BLaER1 treated with 17β-estradiol and CSF1 and Interleukin-3, amounts not matched to agents 10 nM and 100 nM (cell line): ENCODE measurements at regions not wholly inside any gene's neighbourhood (a gene's known extent, or its start where the extent isn't known, plus 50 kb on each side); places are given as distances from the start of the nearest gene placed in this dataset.

ENCODE experiments used
- H3K27ac ChIP-seq, 11 experiments: shearing (Covaris generic); formaldehyde crosslinking; 2 replicates each; pipeline ENCODE4 v1.8.1; 2022
- H3K27me3 ChIP-seq, 11 experiments: shearing (Covaris generic); formaldehyde crosslinking; 2 replicates each; pipeline ENCODE4 v1.8.1; 2022
- H3K36me3 ChIP-seq, 11 experiments: shearing (Covaris generic); formaldehyde crosslinking; 2 replicates each; pipeline ENCODE4 v1.8.1; 2022
- H3K4me1 ChIP-seq, 10 experiments: shearing (Covaris generic); formaldehyde crosslinking; 2 replicates each; pipeline ENCODE4 v1.8.1; 2022
- H3K4me2 ChIP-seq, 11 experiments: shearing (Covaris generic); formaldehyde crosslinking; 2 replicates each; pipeline ENCODE4 v1.8.1; 2022
- H3K4me3 ChIP-seq, 10 experiments: shearing (Covaris generic); formaldehyde crosslinking; 2 replicates each; pipeline ENCODE4 v1.8.1; 2022
- H3K9ac ChIP-seq, 11 experiments: shearing (Covaris generic); formaldehyde crosslinking; 2 replicates each; pipeline ENCODE4 v1.8.1; 2022
- H3K9me3 ChIP-seq, 11 experiments: shearing (Covaris generic); formaldehyde crosslinking; replicated peaks in 1 of 11; 2 replicates each; pipeline ENCODE4 v1.8.1; 2022
- H4K20me1 ChIP-seq, 11 experiments: shearing (Covaris generic); formaldehyde crosslinking; 2 replicates each; pipeline ENCODE4 v1.8.1; 2022
- Cebpa-rat ChIP-seq, 11 experiments: shearing (Covaris generic); IDR thresholded peaks; 2 replicates each; pipeline ENCODE4 v1.8.1; 2022

DNA sequence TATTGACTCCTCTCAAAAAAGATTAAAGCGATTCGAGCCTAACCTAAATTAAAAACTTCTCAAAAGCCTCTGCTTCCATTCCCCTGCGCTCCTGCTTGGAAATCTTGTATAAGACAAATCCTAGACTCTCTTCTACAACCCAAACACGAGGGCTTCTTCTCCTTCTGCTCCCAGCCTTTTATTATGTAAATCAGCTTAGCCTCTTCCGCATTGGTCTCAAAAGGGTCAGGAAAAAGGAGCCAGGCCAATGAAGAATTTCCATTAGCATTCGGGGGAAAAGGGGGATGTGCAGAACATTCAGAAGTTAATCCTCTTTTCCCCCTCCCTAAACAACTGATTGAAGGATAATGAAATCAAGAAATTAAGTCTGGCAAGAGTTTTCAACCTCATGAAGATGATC lies 107.9 kb downstream of the FAM124B start:
- Histone ChIP-seq H3K36me3 (no peaks in the 10 kb centered on the region), H3K27me3 (no peaks in the 10 kb centered on the region), H3K9ac (no peak overlapping the region), H3K4me3 (no peak overlapping the region), H3K4me2 (no peak overlapping the region), H3K4me1 (no peaks in the 10 kb centered on the region), H4K20me1 (no peaks in the 10 kb centered on the region), H3K27ac (no peak overlapping the region), H3K9me3 (peaks cover 8 to 15% (median 10%) of the 10 kb centered on the region in 11 experiments; a peak in 19 of 22 replicates)
- TF ChIP-seq Cebpa-rat (IDR thresholded peaks at IDR 0.05): no peak

DNA sequence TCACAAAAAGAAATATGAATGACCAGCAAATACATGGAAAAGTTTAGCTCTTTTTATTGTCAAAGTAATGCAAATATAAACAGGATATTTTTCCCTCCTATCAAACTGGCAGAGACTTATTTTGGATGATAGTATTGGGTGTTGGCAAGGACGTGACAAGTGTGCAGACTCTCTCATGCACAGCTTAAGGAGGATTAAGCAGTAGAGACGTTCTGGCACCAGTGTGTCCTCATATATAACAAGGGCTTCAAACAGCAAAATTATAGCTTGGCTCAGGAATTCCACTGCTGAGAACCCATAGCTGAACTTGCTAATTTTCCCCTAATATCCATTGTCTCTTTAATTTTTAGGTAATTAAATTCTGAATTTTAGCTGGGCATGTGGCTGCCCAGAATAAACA lies 114.4 kb downstream of the FAM124B start:
- no peaks in the 10 kb centered on the region for H3K27me3 ChIP-seq
- H3K9me3 ChIP-seq: no peaks in the 10 kb centered on the region
- no peaks in the 10 kb centered on the region for H3K4me1 ChIP-seq
- H3K4me3 ChIP-seq: no peak overlapping the region
- H3K27ac ChIP-seq: no peak overlapping the region
- no peak for TF ChIP-seq Cebpa-rat (IDR thresholded peaks at IDR 0.05)
- no peaks in the 10 kb centered on the region for H4K20me1 ChIP-seq
- H3K9ac ChIP-seq: no peak overlapping the region
- H3K4me2 ChIP-seq: no peak overlapping the region
- H3K36me3 ChIP-seq: no peaks in the 10 kb centered on the region

DNA sequence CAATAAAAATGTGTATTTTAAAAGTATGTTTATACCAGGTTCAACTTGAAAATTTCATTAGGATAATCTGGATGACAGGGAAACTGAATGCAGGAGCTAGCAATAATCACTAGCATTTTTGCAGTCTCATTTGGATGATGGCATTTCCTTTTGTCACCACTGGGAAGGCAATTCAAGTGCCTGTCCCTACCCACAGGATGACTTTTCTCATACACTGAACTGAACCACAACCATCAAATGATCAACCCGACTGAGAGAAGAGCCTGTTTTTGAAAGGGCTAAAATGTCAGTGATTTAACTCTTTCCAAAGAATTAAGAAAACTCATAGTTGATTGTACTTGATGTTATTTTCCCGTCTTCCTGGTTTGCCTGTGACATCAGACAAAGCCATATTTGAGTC lies 115.0 kb downstream of the FAM124B start:
- Histone ChIP-seq H3K27me3 (no peaks in the 10 kb centered on the region), H3K36me3 (no peaks in the 10 kb centered on the region), H3K4me2 (no peak overlapping the region), H4K20me1 (no peaks in the 10 kb centered on the region), H3K9me3 (no peaks in the 10 kb centered on the region), H3K4me3 (no peak overlapping the region), H3K4me1 (no peaks in the 10 kb centered on the region), H3K27ac (no peak overlapping the region), H3K9ac (no peak overlapping the region)
- TF ChIP-seq Cebpa-rat (IDR thresholded peaks at IDR 0.05): no peak

DNA sequence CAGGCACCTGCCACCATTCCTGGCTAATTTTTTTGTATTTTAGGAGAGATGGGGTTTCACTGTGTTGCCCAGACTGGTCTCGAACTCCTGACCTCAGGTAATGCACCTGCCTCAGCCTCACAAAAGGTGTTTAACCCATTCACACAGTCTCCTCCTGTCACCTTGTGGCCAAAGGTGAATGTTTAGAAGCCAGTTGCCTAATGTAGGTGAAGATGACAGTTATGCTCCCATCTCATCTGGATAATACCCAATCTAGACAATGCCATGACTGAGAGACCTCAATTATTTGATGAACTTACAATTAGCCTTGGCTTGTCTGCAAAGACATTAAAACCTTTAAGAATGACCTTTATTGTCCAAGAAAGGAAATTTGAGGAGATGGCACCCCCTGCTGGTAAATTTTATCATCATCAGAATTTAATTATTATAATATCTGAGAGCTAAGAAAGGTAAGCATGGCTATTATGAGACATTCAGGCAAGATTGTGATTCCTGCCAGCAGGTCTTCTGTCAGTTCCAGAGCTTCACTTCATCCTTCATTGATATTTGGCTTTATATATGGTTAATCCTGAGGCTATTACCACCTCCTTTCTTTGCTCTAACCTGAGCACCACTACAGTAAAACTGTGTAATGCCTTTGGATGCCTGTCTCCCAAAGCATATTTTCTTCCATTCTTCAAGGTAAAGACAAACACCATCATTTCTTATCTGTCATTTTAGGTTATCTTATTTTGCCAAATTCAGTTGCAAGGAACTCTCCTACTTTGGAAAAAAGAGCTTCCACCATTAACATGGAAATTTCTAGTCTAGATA lies 117.6 kb downstream of the FAM124B start:
- Histone ChIP-seq H3K9ac (no peak overlapping the region), H4K20me1 (no peaks in the 10 kb centered on the region), H3K27me3 (no peaks in the 10 kb centered on the region), H3K4me2 (no peak overlapping the region), H3K4me3 (no peak overlapping the region), H3K27ac (no peak overlapping the region), H3K36me3 (no peaks in the 10 kb centered on the region), H3K9me3 (no peaks in the 10 kb centered on the region), H3K4me1 (no peaks in the 10 kb centered on the region)
- TF ChIP-seq Cebpa-rat (IDR thresholded peaks at IDR 0.05): no peak

DNA sequence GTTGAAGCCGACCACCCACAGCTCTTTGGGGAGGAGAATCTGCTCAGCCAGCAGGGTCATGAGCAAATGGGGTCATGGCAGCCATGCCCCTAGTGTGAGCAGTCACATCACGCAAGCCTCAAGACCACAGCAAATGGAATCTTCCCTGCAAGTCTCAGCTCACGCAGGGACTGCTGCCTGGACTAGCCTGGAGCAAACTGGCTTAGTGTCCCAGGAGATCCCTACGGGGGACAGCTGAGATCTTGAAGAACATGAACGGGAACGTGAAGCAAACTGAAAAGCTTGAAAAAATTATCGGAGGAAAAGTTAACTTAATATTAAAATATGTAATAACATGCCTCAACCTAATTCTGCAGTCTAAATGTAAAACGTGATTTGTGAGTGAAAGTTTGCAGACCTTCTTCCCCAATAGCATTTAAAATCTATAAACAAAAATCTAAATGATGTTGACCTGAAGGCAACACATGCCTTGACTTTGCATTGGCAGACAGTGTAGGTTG lies 118.4 kb downstream of the FAM124B start:
- no peaks in the 10 kb centered on the region for H3K27me3 ChIP-seq
- H3K9me3 ChIP-seq: no peaks in the 10 kb centered on the region
- no peaks in the 10 kb centered on the region for H4K20me1 ChIP-seq
- H3K4me1 ChIP-seq: no peaks in the 10 kb centered on the region
- TF ChIP-seq Cebpa-rat (IDR thresholded peaks at IDR 0.05): no peak
- no peaks in the 10 kb centered on the region for H3K36me3 ChIP-seq
- no peak overlapping the region for H3K4me2 ChIP-seq
- H3K27ac ChIP-seq: no peak overlapping the region
- no peak overlapping the region for H3K4me3 ChIP-seq
- no peak overlapping the region for H3K9ac ChIP-seq

DNA sequence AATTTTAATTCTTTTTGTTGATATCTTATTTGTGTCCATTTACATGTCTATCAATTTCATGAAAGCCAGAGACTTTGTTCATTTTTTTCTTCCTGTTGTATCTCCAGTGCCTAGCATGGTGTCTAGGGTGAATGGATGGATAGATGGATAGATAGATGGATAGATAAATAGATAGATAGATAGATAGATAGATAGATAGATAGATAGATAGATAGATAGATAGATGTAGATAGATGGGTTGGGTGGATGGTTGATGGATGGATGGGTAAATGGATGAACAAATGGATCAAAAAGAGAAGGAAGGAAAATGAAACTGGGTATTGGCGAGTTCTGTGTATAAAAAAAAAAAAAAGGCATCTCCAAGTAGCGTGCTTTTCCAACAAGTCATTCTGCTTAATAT lies 120.5 kb downstream of the FAM124B start:
- Histone ChIP-seq H3K27ac (no peak overlapping the region), H4K20me1 (no peaks in the 10 kb centered on the region), H3K9me3 (no peaks in the 10 kb centered on the region), H3K27me3 (no peaks in the 10 kb centered on the region), H3K36me3 (no peaks in the 10 kb centered on the region), H3K4me3 (no peak overlapping the region), H3K4me1 (no peaks in the 10 kb centered on the region), H3K4me2 (no peak overlapping the region), H3K9ac (no peak overlapping the region)
- no peak for TF ChIP-seq Cebpa-rat (IDR thresholded peaks at IDR 0.05)

DNA sequence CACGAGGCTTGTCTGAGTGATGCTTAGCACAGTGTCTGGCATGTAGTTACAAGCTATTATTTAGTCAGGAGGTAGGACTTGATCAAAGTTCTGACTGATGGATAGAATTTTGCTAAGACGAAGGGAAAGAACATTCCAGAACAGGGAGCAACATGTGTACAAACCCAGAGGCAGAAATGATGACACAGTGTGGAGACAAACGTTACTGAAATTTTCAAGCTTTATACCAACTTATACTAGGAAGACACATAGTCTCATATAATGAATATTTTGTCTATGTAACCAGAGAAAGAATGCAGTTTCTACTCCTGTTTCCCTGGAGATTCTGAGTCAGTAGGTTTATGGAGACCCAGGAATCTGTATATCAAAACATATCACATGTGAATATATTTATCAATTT lies 123.4 kb downstream of the FAM124B start:
- H3K27ac ChIP-seq: no peak overlapping the region
- TF ChIP-seq Cebpa-rat (IDR thresholded peaks at IDR 0.05): no peak
- no peaks in the 10 kb centered on the region for H3K9me3 ChIP-seq
- no peaks in the 10 kb centered on the region for H3K27me3 ChIP-seq
- no peaks in the 10 kb centered on the region for H3K36me3 ChIP-seq
- H4K20me1 ChIP-seq: no peaks in the 10 kb centered on the region
- no peak overlapping the region for H3K4me2 ChIP-seq
- no peak overlapping the region for H3K4me3 ChIP-seq
- H3K4me1 ChIP-seq: no peaks in the 10 kb centered on the region
- no peak overlapping the region for H3K9ac ChIP-seq

DNA sequence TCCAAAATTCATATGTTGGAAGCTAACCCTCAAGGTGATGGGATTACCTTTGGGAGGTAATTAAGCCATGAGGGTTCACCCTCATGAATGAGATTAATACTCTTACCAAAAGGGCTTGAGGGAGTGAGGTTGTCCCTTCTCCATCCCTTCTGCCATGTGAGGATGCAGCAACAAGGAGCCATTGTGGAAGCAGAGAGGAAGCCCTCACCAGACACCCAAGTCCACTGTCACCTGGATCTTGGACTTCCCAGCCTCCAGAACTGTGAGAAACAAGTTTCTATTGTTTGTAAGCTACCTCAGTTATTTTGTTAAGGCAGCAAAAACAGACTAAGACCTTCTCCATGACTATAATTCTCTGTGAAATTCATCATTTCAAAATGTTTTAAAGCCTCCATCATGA lies 125.7 kb downstream of the FAM124B start:
- no peaks in the 10 kb centered on the region for H3K9me3 ChIP-seq
- TF ChIP-seq Cebpa-rat (IDR thresholded peaks at IDR 0.05): no peak
- H3K36me3 ChIP-seq: no peaks in the 10 kb centered on the region
- H3K27ac ChIP-seq: no peak overlapping the region
- H3K9ac ChIP-seq: no peak overlapping the region
- no peak overlapping the region for H3K4me2 ChIP-seq
- no peak overlapping the region for H3K4me3 ChIP-seq
- no peaks in the 10 kb centered on the region for H3K4me1 ChIP-seq
- no peaks in the 10 kb centered on the region for H4K20me1 ChIP-seq
- H3K27me3 ChIP-seq: no peaks in the 10 kb centered on the region

DNA sequence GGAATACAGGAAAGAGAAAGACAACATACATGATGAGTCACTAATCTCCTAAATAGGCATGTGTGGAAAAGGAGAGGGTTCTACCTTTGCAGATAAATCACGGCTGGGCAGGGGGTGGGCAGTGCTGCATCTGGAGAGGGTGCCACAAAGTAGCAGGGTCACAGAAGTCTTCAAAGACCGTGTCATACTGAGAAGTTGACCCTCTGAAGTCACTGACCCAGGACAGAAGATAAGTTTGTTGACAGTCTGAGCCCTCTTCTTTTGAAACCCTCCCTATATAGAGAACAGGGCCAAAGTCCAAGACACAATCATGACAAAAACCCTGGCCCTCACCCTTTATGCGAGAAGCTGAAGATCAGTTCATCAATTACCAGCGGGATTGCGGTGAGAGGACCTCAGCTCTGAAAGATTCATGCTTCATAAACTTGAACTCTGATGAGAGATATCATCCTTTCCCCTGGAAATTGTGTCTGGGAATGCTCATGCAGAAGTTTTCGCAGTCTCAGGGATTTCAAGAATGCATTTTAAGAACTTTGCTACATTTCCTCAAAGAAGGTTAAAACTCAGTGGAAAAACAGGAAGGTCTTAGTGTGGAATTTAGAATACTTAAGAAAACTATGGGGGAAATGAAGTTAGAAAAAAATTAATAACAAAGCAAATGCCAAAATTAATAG lies 129.5 kb downstream of the FAM124B start:
- no peaks in the 10 kb centered on the region for H3K27me3 ChIP-seq
- no peak overlapping the region for H3K9ac ChIP-seq
- H3K9me3 ChIP-seq: no peaks in the 10 kb centered on the region
- H3K4me3 ChIP-seq: no peak overlapping the region
- H3K36me3 ChIP-seq: no peaks in the 10 kb centered on the region
- no peaks in the 10 kb centered on the region for H4K20me1 ChIP-seq
- peaks cover 0 to 8% (median 0%) of the 10 kb centered on the region in 10 experiments; a peak in 2 of 20 replicates for H3K4me1 ChIP-seq
- H3K27ac ChIP-seq: no peak overlapping the region
- TF ChIP-seq Cebpa-rat (IDR thresholded peaks at IDR 0.05): no peak
- no peak overlapping the region for H3K4me2 ChIP-seq
